Keratinocyte (primary cell): ENCODE measurements at regions not wholly inside any gene's neighbourhood (a gene's known extent, or its start where the extent isn't known, plus 50 kb on each side); places are given as distances from the start of the nearest gene placed in this dataset.

Experiments
- DNase-seq: peaks from one replicate; pipeline ENCODE4 v3.0.0-alpha.2; 2011; ENCODE audit warnings: low read depth, missing footprints, low spot score
- FAIRE-seq: peaks from 2 replicates; lab custom pipeline; 2011; peaks lifted over from hg19 to GRCh38; lab: Jason Lieb, UNC
- H2AFZ ChIP-seq: 2 replicates; pipeline ENCODE4 v1.6.0; 2012; ENCODE audit warnings: low read length, control low read depth, inconsistent platforms; ENCODE audit not compliant: control insufficient read depth
- H3K27ac ChIP-seq: 2 replicates; pipeline ENCODE4 v1.5.1; 2011; ENCODE audit warnings: low read length; ENCODE audit not compliant: control insufficient read depth, insufficient read depth
- H3K27me3 ChIP-seq: 3 replicates; pipeline ENCODE4 v1.6.0; 2011; ENCODE audit warnings: low read length; ENCODE audit not compliant: control insufficient read depth, insufficient read depth; ENCODE audit errors: extremely low read depth
- H3K36me3 ChIP-seq, 2 experiments: 2 replicates in 1 of 2; 3 replicates in 1 of 2; pipeline ENCODE4 v1.5.1; 2011; ENCODE audit warnings: low read length in 2 of 2, mild to moderate bottlenecking in 1 of 2; ENCODE audit not compliant: control insufficient read depth in 2 of 2, insufficient read depth in 2 of 2; ENCODE audit errors: extremely low read depth in 1 of 2
- H3K4me1 ChIP-seq: 3 replicates; pipeline ENCODE4 v1.5.1; 2011; ENCODE audit warnings: low read length; ENCODE audit not compliant: control insufficient read depth, insufficient read depth; ENCODE audit errors: extremely low read depth
- H3K4me2 ChIP-seq: 3 replicates; pipeline ENCODE4 v1.6.0; 2011; ENCODE audit warnings: low read depth, low read length; ENCODE audit not compliant: control insufficient read depth, insufficient read depth; ENCODE audit errors: extremely low read depth
- H3K4me3 ChIP-seq, 3 experiments: fragments of 200-600 bp in 1 of 3; sonication (generic) in 1 of 3; 2 replicates in 2 of 3; 3 replicates in 1 of 3; pipeline ENCODE4 v1.5.1; 2011 to 2016; ENCODE audit warnings: low read length in 3 of 3, mild to moderate bottlenecking in 3 of 3, control low read depth in 2 of 3, inconsistent platforms in 1 of 3, low read depth in 1 of 3, mixed read lengths in 1 of 3, mixed run types in 1 of 3, moderate library complexity in 1 of 3; ENCODE audit not compliant: control insufficient read depth in 2 of 3, insufficient read depth in 2 of 3; ENCODE audit errors: extremely low read depth in 1 of 3
- H3K79me2 ChIP-seq: 2 replicates; pipeline ENCODE4 v1.6.0; 2012; ENCODE audit warnings: low read length; ENCODE audit not compliant: control insufficient read depth, insufficient read depth
- H3K9ac ChIP-seq: 3 replicates; pipeline ENCODE4 v1.6.0; 2011; ENCODE audit warnings: low read length; ENCODE audit not compliant: control insufficient read depth, insufficient read depth; ENCODE audit errors: extremely low read depth
- H3K9me1 ChIP-seq: 3 replicates; pipeline ENCODE4 v1.6.0; 2011; ENCODE audit warnings: low read length; ENCODE audit not compliant: control insufficient read depth, insufficient read depth; ENCODE audit errors: extremely low read depth
- H3K9me3 ChIP-seq: 2 replicates; pipeline ENCODE4 v1.5.1; 2012; ENCODE audit warnings: low read depth, low read length; ENCODE audit not compliant: control insufficient read depth
- H4K20me1 ChIP-seq: 3 replicates; pipeline ENCODE4 v1.6.0; 2011; ENCODE audit warnings: low read length; ENCODE audit not compliant: control insufficient read depth, insufficient read depth; ENCODE audit errors: extremely low read depth
- CTCF ChIP-seq, 3 experiments: IDR thresholded peaks in 1 of 3; conservative IDR thresholded peaks in 1 of 3; optimal IDR thresholded peaks in 1 of 3; 2 replicates in 2 of 3; 3 replicates in 1 of 3; pipeline versions ENCODE3 to v1.5.1; 2011; ENCODE audit warnings: low read length in 3 of 3, mild to moderate bottlenecking in 3 of 3, moderate library complexity in 2 of 3, control low read depth in 1 of 3, inconsistent platforms in 1 of 3; ENCODE audit not compliant: insufficient read depth in 2 of 3; ENCODE audit errors: extremely low read depth in 1 of 3
- EZH2 ChIP-seq: IDR thresholded peaks from one replicate; pipeline ENCODE4 v1.6.1; 2012; ENCODE audit warnings: inconsistent platforms, mild to moderate bottlenecking, low read length, moderate library complexity
- dilution Hi-C: fragments of 300-500 bp; cut with MboI; formaldehyde crosslinking; loops from one replicate; pipeline ENCODE4 v1.7.0; 2020; ENCODE audit warnings: low sequenced_read_pairs; ENCODE audit not compliant: extremely low pct_ligation_motif_present

- TF ChIP-seq CTCF (optimal IDR thresholded peaks at IDR 0.05 in 1 of 3, IDR thresholded peaks at IDR 0.05 in 1 of 3, conservative IDR thresholded peaks at IDR 0.05 in 1 of 3; ENCODE audit: extremely low read depth in 1 of 3, insufficient read depth in 2 of 3, low read length in 3 of 3) = no peak
- TF ChIP-seq EZH2 = no peak
- H3K4me1 ChIP-seq = no peaks in the 10 kb centered on the region
- H3K27ac ChIP-seq = no peak overlapping the region
- H3K27me3 ChIP-seq = no peaks in the 10 kb centered on the region
- no peak overlapping the region for H3K9ac ChIP-seq
- no peaks in the 10 kb centered on the region for H4K20me1 ChIP-seq
- H3K79me2 ChIP-seq = no peaks in the 10 kb centered on the region
- no peak overlapping the region for H3K4me3 ChIP-seq
- H3K4me2 ChIP-seq = no peak overlapping the region
- no peak for FAIRE-seq
- H3K36me3 ChIP-seq = no peaks in the 10 kb centered on the region
- no peaks in the 10 kb centered on the region for H3K9me1 ChIP-seq
- H3K9me3 ChIP-seq = no peaks in the 10 kb centered on the region
- dilution Hi-C loops = no loop called here
- no peak for DNase-seq
- no peak overlapping the region for H2AFZ ChIP-seq
Measured at GRCh38 chr4:141439223-141439622, 197.2 kb upstream of the IL15 start.

GRCh38 chr4:141447761-141448160 is 188.6 kb upstream of the IL15 start:
- Histone ChIP-seq H3K4me1 (no peaks in the 10 kb centered on the region), H3K4me3 (no peak overlapping the region), H3K4me2 (no peak overlapping the region), H3K27me3 (no peaks in the 10 kb centered on the region), H3K9me3 (no peaks in the 10 kb centered on the region), H3K36me3 (no peaks in the 10 kb centered on the region), H2AFZ (no peak overlapping the region), H4K20me1 (no peaks in the 10 kb centered on the region), H3K9me1 (no peaks in the 10 kb centered on the region), H3K9ac (no peak overlapping the region), H3K27ac (no peak overlapping the region), H3K79me2 (no peaks in the 10 kb centered on the region)
- no peak for DNase-seq
- dilution Hi-C loops = no loop called here
- FAIRE-seq = no peak
- TF ChIP-seq EZH2 (no peak), CTCF (optimal IDR thresholded peaks at IDR 0.05 in 1 of 3, IDR thresholded peaks at IDR 0.05 in 1 of 3, conservative IDR thresholded peaks at IDR 0.05 in 1 of 3; ENCODE audit: extremely low read depth in 1 of 3, insufficient read depth in 2 of 3, low read length in 3 of 3) (no peak)
